HFF-Myc (cell line): ENCODE measurements at regions not wholly inside any gene's neighbourhood (a gene's known extent, or its start where the extent isn't known, plus 50 kb on each side); places are given as distances from the start of the nearest gene placed in this dataset.

ENCODE experiments used
- DNase-seq: peaks from one replicate; pipeline ENCODE4 v3.0.0-alpha.2; 2011; ENCODE audit warnings: low read depth; ENCODE audit errors: extremely low read depth
- H3K4me3 ChIP-seq: replicated peaks from 2 replicates; pipeline ENCODE4 v1.5.1; 2011; ENCODE audit warnings: low read depth, mild to moderate bottlenecking, control low read depth, low read length
- CTCF ChIP-seq: IDR thresholded peaks from 2 replicates; pipeline ENCODE4 v1.5.1; 2012; ENCODE audit warnings: mild to moderate bottlenecking, low read depth, low read length, control low read depth; ENCODE audit errors: missing control alignments

DNA sequence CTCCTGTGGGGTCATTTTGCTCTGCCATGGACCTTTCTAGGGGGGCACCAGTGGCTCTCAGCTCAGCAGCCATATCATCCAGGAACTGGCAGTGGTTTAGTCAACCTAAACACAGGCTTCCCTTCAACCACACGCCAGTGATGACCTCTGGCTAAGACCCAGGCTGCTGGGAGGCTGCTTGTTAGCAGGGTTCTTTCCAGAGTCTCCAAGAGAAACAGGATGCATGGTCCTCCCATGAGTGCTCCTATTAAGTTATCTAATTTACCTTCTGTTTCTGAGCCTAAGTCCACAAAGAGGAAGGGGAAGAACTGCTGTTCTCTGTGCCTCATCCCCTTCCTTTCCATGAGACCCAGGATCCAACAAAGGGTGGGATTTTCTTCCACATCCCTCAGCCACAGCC is 137.3 kb upstream of the PLXNA2 start:
- DNase-seq = no peak

DNA sequence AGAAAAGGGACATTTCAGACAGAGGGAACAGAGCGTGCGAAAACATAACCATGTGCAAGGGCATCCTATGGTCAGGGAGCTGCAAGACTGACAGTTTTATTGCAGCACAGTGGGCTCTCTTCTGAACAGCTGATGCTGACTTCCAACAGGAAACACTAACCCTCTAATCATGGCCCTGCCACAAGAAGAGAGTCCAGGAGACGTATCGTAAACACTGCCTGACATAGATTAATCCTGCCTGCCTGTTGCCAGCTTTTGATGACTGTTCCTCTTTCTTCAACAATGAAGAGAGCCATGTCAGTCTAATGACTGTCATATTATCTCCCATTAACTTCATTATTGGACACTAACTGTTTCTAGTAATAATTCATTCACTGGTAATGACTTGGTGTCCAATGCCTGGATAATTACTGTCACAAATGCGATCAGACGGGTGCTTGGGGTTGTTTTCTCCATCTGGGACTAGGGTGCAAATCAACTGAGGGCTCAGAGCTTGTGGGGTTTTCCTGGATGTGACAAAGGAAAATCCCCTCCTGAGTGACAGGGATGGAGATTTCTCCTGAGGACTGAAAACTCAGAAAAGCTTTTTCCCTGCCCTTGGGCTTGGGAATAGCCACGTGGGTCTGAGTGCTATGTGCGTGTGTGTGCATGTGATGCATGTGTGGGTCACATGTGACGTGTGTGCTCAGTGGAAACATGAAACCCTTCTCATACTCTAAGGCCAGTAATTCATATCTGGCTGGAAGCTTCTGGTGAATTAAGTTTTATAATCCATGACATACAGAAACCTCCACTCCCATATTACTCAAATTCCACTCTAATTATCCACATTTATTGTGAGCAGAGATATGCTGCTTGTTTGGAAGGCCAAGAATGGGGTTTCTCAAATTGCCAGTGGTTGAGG is 144.0 kb upstream of the PLXNA2 start:
- no peak overlapping the region for H3K4me3 ChIP-seq
- TF ChIP-seq CTCF = no peak
- no peak for DNase-seq

More for the DNA sequence above, 137.3 kb upstream of the PLXNA2 start:
- no peak overlapping the region for H3K4me3 ChIP-seq
- no peak for TF ChIP-seq CTCF

DNA sequence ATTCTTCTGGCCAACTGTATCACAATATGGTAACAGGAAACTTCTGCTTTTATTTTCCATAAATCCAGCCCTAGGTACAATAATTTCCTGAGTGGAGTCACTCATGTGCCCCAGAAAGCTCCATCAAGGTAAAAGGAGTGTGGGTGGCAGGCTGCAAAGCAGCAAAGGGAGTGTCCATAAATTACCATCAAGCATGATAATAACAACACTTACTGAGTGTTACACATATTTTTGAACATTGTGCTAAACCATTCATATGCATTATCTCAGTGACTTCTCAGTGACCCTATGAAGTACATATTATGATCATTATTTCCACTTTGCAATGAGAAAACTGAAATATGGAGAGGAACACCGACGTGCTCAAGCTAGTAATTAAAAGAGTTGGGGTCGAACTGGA is 149.2 kb upstream of the PLXNA2 start:
- no peak for TF ChIP-seq CTCF
- no peak overlapping the region for H3K4me3 ChIP-seq
- DNase-seq = no peak

- DNase-seq = no peak
Measured at GRCh38 chr1:208393826-208394225, 149.6 kb upstream of the PLXNA2 start.

GRCh38 chr1:208397286-208397685 is 153.1 kb upstream of the PLXNA2 start:
- no peak overlapping the region for H3K4me3 ChIP-seq
- no peak for DNase-seq
- no peak for TF ChIP-seq CTCF

More at GRCh38 chr1:208393826-208394225, 149.6 kb upstream of the PLXNA2 start:
- H3K4me3 ChIP-seq = no peak overlapping the region
- no peak for TF ChIP-seq CTCF

- TF ChIP-seq CTCF = no peak
- DNase-seq = no peak
- no peak overlapping the region for H3K4me3 ChIP-seq
Measured at GRCh38 chr1:208405014-208405413, 160.8 kb upstream of the PLXNA2 start.
